Stimulated activated CD4-positive, alpha-beta T cell treated with anti-CD3 and anti-CD28 coated beads, Interleukin-4, amount 100 ng/mL, for 24 hours (primary cell): ENCODE measurements at regions not wholly inside any gene's neighbourhood (a gene's known extent, or its start where the extent isn't known, plus 50 kb on each side); places are given as distances from the start of the nearest gene placed in this dataset.

Experiments used
- DNase-seq: peaks from one replicate; pipeline ENCODE4 v3.0.0-alpha.2; 2020

GRCh38 chr2:226267516-226268289 lies 531.9 kb downstream of the IRS1 start:
- no peak for DNase-seq

DNA sequence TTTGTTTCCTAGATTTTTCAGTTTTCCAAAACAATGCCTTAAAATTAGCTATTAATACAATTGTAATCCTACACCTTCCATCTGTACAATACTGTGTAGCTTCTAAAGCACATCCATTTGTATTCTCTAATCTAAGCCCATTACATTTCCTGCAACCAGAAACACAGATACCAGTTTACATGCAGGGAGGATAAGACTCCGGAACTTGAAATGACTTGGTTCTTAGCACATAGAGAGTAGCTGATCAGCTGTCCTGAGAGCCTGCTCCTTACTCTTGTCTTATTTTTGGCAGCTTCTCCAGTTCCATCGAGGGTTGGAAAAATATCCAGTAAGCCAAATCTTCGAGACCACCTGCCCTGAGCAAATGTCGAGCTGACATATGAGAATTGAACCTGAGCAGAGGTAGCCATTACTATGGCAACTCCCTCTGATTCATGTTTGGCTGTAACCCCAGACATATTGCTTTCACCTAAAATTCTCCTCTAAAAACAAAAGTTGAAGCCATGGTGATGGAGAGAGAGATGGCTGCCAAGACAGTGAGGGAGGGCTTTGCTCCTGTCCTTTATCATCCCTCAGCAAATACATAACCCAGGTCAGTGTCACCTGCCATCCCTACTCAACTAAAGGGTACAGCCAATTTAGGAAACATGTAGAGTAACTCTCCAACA lies 542.8 kb downstream of the IRS1 start:
- no peak for DNase-seq

GRCh38 chr2:226256237-226256636 lies 543.4 kb downstream of the IRS1 start:
- no peak for DNase-seq

DNA sequence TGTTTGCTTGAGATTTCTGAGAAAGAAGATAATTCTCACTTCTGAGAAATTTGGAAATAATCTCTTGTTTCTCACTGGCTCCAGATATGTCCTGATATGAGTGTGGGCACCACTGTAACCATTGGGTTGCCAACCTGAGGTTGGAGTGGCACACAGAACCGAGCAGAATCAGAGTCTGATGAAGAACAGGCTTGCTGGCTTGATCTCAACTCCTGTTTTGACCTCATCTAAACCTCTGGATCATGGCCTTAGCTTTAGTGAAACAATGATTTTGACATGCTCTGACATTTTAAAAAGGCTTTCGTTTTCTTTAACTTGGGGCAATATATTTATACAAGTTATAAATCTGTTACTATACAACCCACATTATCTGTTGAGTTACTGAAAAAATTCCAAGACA lies 548.0 kb downstream of the IRS1 start:
- no peak for DNase-seq

- no peak for DNase-seq
These were observed 552.0 kb downstream of the IRS1 start for GRCh38 chr2:226247289-226248275.

DNA sequence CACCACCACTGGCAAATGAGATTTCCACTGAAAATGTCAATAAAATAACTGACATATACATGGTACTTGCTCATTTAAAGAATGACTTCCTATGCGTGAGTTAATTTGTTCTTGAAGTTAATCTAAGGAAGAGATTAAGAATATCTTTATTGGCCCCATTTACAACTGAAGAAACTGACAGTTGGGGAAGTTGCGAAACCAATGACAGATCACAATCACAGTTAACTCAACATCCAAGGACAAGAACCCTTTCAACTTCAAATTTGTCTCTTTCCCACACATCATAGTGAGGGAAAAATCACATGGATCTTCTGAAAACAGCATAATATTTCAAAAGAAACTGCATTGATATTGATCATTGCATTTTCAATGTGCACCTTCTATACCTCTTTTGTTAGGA lies 565.4 kb downstream of the IRS1 start:
- no peak for DNase-seq

- DNase-seq: no peak
These were observed 566.2 kb downstream of the IRS1 start for GRCh38 chr2:226233388-226233787.

DNA sequence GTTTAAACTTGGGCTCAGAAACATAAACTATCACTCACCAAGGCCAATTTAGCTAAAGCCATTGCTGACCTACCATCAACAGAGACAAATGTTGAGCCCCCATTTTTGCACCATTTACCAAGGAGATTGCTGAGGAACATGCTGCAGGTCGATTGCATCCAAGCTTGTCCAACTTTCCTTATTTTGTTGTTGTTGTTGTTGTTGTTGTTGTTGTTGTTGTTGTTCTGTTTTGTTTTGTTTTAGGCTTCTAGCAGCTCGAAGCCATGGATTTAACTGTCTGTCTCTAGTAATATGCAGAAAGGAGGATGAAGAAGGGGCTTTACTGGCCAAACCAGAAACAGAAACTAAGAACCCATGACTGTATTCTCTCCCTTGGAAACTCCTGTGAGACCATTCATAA lies 571.5 kb downstream of the IRS1 start:
- no peak for DNase-seq

GRCh38 chr2:226227341-226227740 lies 572.3 kb downstream of the IRS1 start:
- no peak for DNase-seq

GRCh38 chr2:226223704-226224103 lies 575.9 kb downstream of the IRS1 start:
- no peak for DNase-seq

- no peak for DNase-seq
These were observed 579.1 kb downstream of the IRS1 start for GRCh38 chr2:226220511-226220910.

DNA sequence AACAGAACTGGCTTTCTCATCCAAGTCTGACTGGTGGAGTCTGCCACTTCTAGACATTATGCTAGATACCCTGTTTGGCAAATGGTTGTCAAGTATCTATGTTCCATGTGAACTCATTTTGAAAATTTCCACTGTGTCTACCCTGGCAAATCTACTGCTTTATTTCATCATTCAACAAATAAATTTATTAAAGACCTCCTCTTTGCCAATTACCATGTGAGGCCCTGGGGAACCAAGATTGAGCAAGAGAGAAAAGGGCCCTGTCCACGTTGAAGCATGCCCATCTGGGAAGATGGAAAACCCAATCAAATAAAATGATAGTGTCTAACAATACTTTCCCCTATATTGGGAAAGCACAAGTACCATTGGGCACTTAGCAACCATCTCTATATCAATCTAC lies 582.4 kb downstream of the IRS1 start:
- DNase-seq: no peak

- no peak for DNase-seq
These were observed 583.0 kb downstream of the IRS1 start for GRCh38 chr2:226216575-226216974.

- peak; percentile 70 for DNase-seq
These were observed 583.6 kb downstream of the IRS1 start for GRCh38 chr2:226215902-226216503.

DNA sequence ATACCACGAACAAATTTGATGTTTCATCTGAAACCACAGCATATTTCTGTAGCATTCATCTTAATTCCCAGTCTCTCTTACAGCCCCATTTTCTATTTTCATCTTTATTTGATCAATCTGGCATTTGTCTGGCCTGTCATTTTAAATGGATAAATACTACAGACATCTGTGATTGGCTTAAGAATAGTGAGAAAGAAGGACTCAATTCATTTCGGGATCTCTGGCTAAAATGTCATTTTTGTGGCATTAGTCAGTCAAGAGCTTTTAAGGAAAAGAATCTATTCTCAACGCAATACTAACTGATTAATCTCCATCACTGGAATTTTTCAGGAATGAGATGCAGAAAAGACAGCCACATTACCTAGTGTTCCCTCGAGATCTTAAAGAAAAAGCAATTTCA lies 585.9 kb downstream of the IRS1 start:
- no peak for DNase-seq

DNA sequence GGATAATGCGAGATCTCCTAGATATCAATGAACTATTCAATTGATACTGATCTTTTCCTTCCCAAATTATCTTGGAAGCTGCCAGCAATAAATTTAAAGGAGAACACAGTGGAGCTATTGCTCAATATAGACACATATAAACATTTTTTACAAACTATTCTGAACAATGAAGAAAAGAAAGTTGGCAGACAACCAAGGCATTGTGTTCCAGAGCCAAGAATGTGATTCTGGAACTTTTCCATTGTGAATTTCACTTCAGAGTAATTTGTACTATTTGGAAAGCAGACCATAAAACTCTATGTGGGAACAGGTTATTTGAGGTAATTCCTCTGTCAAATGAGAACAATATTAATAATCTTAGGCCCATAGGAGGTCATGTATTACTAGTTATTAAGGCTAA lies 588.2 kb downstream of the IRS1 start:
- DNase-seq: no peak

DNA sequence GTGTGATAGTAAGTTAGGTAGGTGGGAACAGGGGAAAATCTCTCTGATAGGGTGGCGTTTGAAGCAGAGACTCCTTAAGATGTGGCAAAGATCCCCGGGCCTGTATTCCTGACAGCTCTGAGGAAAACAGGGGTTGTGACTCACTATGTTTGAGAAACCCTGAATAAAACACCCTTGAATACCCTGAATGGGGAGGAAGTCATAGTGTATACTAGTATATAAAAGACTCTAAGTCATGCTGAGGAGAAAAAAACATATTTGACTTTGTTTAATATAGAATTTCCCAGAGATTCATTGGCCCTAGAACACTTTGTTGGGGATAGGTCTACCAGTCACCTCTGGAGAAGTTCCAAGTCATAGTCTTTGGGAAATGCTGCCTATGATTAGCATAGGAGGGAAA lies 590.9 kb downstream of the IRS1 start:
- no peak for DNase-seq

DNA sequence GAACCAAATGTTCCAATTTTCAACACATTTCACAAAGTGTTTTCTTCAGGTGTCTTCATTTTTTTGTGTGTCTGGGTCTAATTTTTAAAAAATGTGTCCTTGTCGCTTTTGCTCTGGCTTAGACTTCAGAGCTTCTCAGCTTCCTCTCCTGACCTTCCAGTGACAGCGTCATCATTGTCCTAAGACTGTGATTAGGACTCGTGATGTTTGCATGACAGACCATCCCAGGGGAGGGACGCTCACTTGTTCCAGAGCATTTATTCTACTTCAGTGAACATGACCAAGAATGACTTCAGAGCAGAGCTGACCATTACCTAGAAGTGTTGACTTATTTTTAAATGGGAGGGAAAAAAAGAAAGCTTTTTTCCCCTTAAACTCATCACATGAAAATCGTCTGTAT lies 591.9 kb downstream of the IRS1 start:
- DNase-seq: no peak

DNA sequence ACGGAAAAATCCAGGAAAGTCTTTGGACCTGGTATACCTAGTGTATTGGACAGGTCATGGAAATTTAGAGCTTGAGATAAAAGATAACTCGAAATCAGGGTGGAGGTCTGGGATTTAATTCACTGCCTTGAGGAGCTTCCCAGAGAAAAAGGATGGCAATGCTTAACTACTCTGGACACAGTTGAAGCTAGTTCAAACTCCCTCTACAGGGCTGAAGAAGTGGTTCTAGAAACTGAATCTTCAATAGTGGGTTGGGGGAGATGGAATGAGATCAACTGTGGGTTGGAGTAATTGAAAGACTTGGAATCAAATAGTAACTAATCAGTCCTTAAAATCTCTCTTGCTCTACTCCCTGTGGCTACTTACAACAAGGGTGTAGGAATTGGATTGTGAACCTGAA lies 600.1 kb downstream of the IRS1 start:
- no peak for DNase-seq

- no peak for DNase-seq
These were observed 600.7 kb downstream of the IRS1 start for GRCh38 chr2:226198956-226199355.

DNA sequence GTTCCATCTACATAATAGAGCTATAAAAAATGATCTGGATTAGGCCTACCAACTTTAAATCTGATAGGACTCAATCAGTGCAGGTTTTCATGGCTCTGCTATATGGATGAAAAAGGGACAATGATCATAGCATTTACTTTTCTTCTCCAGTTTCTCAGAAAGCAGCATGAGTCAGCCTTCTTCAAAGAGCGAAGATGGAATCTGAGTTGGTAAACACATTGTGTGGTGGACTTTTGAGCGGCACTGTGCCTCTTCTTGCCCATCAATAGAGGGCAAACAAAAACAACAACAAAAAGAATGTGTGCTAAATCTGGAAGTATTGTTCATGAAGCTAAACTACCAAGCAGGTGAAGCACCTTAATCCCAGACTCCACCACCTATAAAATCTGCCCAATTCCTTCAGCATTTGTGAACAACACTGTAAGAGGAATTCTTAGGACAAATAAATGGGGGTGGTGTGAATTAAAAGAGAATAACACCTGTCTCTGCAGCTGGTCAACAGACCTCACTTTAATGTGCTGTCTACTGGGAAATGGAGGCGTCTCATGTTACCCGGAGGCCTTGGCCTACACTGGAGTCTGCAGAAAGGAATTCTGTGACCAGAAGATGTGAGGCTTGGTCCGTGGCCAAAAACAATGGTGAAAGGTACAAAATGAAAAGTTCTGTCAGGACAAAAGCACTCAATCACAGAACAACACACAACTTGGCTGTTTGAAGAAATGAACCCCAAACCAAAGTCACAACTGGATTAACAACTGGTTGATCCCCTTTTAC lies 609.0 kb downstream of the IRS1 start:
- no peak for DNase-seq

DNA sequence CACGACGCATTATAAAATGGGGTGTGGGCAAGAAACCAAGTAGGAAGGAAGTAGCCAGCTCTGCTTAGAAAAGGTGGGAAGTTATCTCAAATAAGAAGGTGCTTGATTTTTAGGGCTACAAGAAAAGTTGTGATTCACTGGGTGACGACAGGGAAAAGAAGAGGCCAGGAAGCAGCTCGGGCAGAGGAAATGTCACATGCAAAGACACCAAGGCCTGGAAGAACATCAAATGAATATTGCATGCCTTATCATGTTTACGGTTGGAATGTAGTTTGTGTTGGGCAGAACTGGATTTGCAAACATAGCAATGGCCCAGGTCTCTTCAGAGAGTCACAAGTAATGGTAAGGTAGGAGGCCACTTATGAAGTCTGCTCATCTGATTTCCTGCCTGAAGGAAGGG lies 610.6 kb downstream of the IRS1 start:
- no peak for DNase-seq
